ENCODE measurements at regions not wholly inside any gene's neighbourhood (a gene's known extent, or its start where the extent isn't known, plus 50 kb on each side); places are given as distances from the start of the nearest gene placed in this dataset.

GRCh38 chrX:124529786-124530185 is 183.4 kb downstream of the SH2D1A start:
- DNase-seq = no peak

- peak; percentile 43 for DNase-seq
Observed at GRCh38 chrX:124530803-124531202, 184.4 kb downstream of the SH2D1A start.

- no peak for DNase-seq
Observed at GRCh38 chrX:124534536-124534935, 188.2 kb downstream of the SH2D1A start.

GRCh38 chrX:124540474-124540873 is 194.1 kb downstream of the SH2D1A start:
- DNase-seq = no peak

GRCh38 chrX:124548571-124548970 is 202.2 kb downstream of the SH2D1A start:
- DNase-seq = no peak

GRCh38 chrX:124555036-124555595 is 208.8 kb downstream of the SH2D1A start:
- no peak for DNase-seq

- no peak for DNase-seq
Observed at GRCh38 chrX:124557976-124558375, 211.6 kb downstream of the SH2D1A start.

GRCh38 chrX:124573468-124573867 is 227.1 kb downstream of the SH2D1A start:
- DNase-seq = no peak

- DNase-seq = no peak
Observed at GRCh38 chrX:124592744-124593143, 246.4 kb downstream of the SH2D1A start.

- peak; percentile 23 for DNase-seq
Observed at GRCh38 chrX:124594017-124594651, 247.8 kb downstream of the SH2D1A start.

GRCh38 chrX:124605511-124605910 is 259.1 kb downstream of the SH2D1A start:
- DNase-seq = no peak

GRCh38 chrX:124606724-124607123 is 260.4 kb downstream of the SH2D1A start:
- DNase-seq = no peak

GRCh38 chrX:124619710-124620109 is 273.3 kb downstream of the SH2D1A start:
- no peak for DNase-seq

- DNase-seq = no peak
Observed at GRCh38 chrX:124634363-124634762, 288.0 kb downstream of the SH2D1A start.

- DNase-seq = no peak
Observed at GRCh38 chrX:124641737-124642491, 295.6 kb downstream of the SH2D1A start.

- DNase-seq = no peak
Observed at GRCh38 chrX:124646403-124646802, 300.0 kb downstream of the SH2D1A start.

- no peak for DNase-seq
Observed at GRCh38 chrX:124651031-124651430, 304.7 kb downstream of the SH2D1A start.

GRCh38 chrX:124665621-124666400 is 319.4 kb downstream of the SH2D1A start:
- DNase-seq = no peak

- DNase-seq = no peak
Observed at GRCh38 chrX:124679199-124679598, 332.8 kb downstream of the SH2D1A start.

- DNase-seq = no peak
Observed at GRCh38 chrX:124680287-124680686, 333.9 kb downstream of the SH2D1A start.

- no peak for DNase-seq
Observed at GRCh38 chrX:124690495-124690894, 344.1 kb downstream of the SH2D1A start.

- no peak for DNase-seq
Observed at GRCh38 chrX:124699876-124700275, 353.5 kb downstream of the SH2D1A start.

- no peak for DNase-seq
Observed at GRCh38 chrX:124717537-124717936, 371.2 kb downstream of the SH2D1A start.

- DNase-seq = no peak
Observed at GRCh38 chrX:124719060-124719459, 372.7 kb downstream of the SH2D1A start.

Data from NCI-H446 treated with DMSO at 0.1 percent for 48 hours (cell line).